Stimulated activated CD4-positive, alpha-beta T cell treated with anti-CD3 and anti-CD28 coated beads, Interleukin-15, amount 100 ng/mL, for 1 hour (primary cell): ENCODE measurements at regions not wholly inside any gene's neighbourhood (a gene's known extent, or its start where the extent isn't known, plus 50 kb on each side); places are given as distances from the start of the nearest gene placed in this dataset.

Experiments used
- DNase-seq, 2 donors: peaks; one replicate each; pipeline ENCODE4 v3.0.0-alpha.2; 2020; ENCODE audit warnings: low read depth in 1 of 2, low spot score in 1 of 2

GRCh38 chr15:96089405-96090058 lies 241.0 kb upstream of the NR2F2 start:
- no peak for DNase-seq

- no peak for DNase-seq
These were observed 238.3 kb upstream of the NR2F2 start for GRCh38 chr15:96092186-96092585.

- DNase-seq = no peak
These were observed 237.4 kb upstream of the NR2F2 start for GRCh38 chr15:96093063-96093462.

- DNase-seq = no peak
These were observed 232.8 kb upstream of the NR2F2 start for GRCh38 chr15:96097661-96098060.

GRCh38 chr15:96102631-96103030 lies 227.9 kb upstream of the NR2F2 start:
- no peak for DNase-seq

- DNase-seq = no peak
These were observed 224.3 kb upstream of the NR2F2 start for GRCh38 chr15:96106181-96106580.

- DNase-seq = no peak
These were observed 223.9 kb upstream of the NR2F2 start for GRCh38 chr15:96106628-96107027.

- DNase-seq = no peak
These were observed 222.6 kb upstream of the NR2F2 start for GRCh38 chr15:96107916-96108315.

GRCh38 chr15:96108405-96108804 lies 222.1 kb upstream of the NR2F2 start:
- DNase-seq = no peak

GRCh38 chr15:96109820-96110219 lies 220.7 kb upstream of the NR2F2 start:
- DNase-seq = no peak

- DNase-seq = no peak
These were observed 218.5 kb upstream of the NR2F2 start for GRCh38 chr15:96112018-96112417.

- no peak for DNase-seq
These were observed 214.9 kb upstream of the NR2F2 start for GRCh38 chr15:96115642-96116041.

GRCh38 chr15:96117270-96117669 lies 213.2 kb upstream of the NR2F2 start:
- no peak for DNase-seq

GRCh38 chr15:96119734-96120133 lies 210.8 kb upstream of the NR2F2 start:
- DNase-seq = no peak

- DNase-seq = no peak
These were observed 209.2 kb upstream of the NR2F2 start for GRCh38 chr15:96121086-96121920.

GRCh38 chr15:96122077-96123027 lies 208.1 kb upstream of the NR2F2 start:
- DNase-seq = no peak

- no peak for DNase-seq
These were observed 207.5 kb upstream of the NR2F2 start for GRCh38 chr15:96123028-96123400.

GRCh38 chr15:96123630-96124187 lies 206.8 kb upstream of the NR2F2 start:
- DNase-seq = no peak

GRCh38 chr15:96124436-96124835 lies 206.1 kb upstream of the NR2F2 start:
- no peak for DNase-seq

- DNase-seq = no peak
These were observed 204.6 kb upstream of the NR2F2 start for GRCh38 chr15:96125721-96126415.

- DNase-seq = no peak
These were observed 203.6 kb upstream of the NR2F2 start for GRCh38 chr15:96126859-96127258.
